Fibroblast of lung (primary cell): ENCODE measurements at regions not wholly inside any gene's neighbourhood (a gene's known extent, or its start where the extent isn't known, plus 50 kb on each side); places are given as distances from the start of the nearest gene placed in this dataset.

ENCODE experiments used
- DNase-seq, 2 donors: peaks; one replicate each; pipeline versions ENCODE4 v3.0.0 to v3.0.0-alpha.2; 2010; ENCODE audit warnings: low read depth in 2 of 2
- H2AFZ ChIP-seq: 2 replicates; pipeline ENCODE4 v1.5.1; 2012; ENCODE audit warnings: low read length, control low read depth, inconsistent platforms
- H3K27ac ChIP-seq: 2 replicates; pipeline ENCODE4 v1.5.1; 2011; ENCODE audit warnings: low read length, control low read depth; ENCODE audit not compliant: insufficient read depth
- H3K27me3 ChIP-seq: 2 replicates; pipeline ENCODE4 v1.5.1; 2011; ENCODE audit warnings: mild to moderate bottlenecking, low read length; ENCODE audit not compliant: control insufficient read depth, insufficient read depth
- H3K36me3 ChIP-seq: 2 replicates; pipeline ENCODE4 v1.5.1; 2011; ENCODE audit warnings: low read length; ENCODE audit not compliant: control insufficient read depth, insufficient read depth
- H3K4me1 ChIP-seq: 2 replicates; pipeline ENCODE4 v1.5.1; 2011; ENCODE audit warnings: low read length; ENCODE audit not compliant: control insufficient read depth, insufficient read depth; ENCODE audit errors: extremely low read depth
- H3K4me2 ChIP-seq: 2 replicates; pipeline ENCODE4 v1.5.1; 2011; ENCODE audit warnings: low read length, control low read depth; ENCODE audit not compliant: insufficient read depth; ENCODE audit errors: extremely low read depth
- H3K4me3 ChIP-seq, 4 experiments: fragments of 200-600 bp in 1 of 4; sonication (generic) in 1 of 4; replicated peaks in 1 of 4; 2 replicates each; pipeline ENCODE4 v1.5.1; 2011 to 2016; ENCODE audit warnings: low read length in 4 of 4, low read depth in 3 of 4, mild to moderate bottlenecking in 3 of 4, control low read depth in 2 of 4, inconsistent platforms in 1 of 4, mixed read lengths in 1 of 4; ENCODE audit not compliant: insufficient read depth in 1 of 4; ENCODE audit errors: control extremely low read depth in 1 of 4
- H3K79me2 ChIP-seq: 2 replicates; pipeline ENCODE4 v1.5.1; 2012; ENCODE audit warnings: mild to moderate bottlenecking, low read length, inconsistent platforms; ENCODE audit not compliant: control insufficient read depth, insufficient read depth
- H3K9ac ChIP-seq: 2 replicates; pipeline ENCODE4 v1.5.1; 2011; ENCODE audit warnings: mild to moderate bottlenecking, low read length, control low read depth; ENCODE audit not compliant: insufficient read depth
- H3K9me3 ChIP-seq: 2 replicates; pipeline ENCODE4 v1.5.1; 2012; ENCODE audit warnings: low read depth, low read length; ENCODE audit not compliant: control insufficient read depth, insufficient read depth
- H4K20me1 ChIP-seq: 2 replicates; pipeline ENCODE4 v1.5.1; 2011; ENCODE audit warnings: low read length; ENCODE audit not compliant: control insufficient read depth, insufficient read depth; ENCODE audit errors: extremely low read depth
- EZH2 ChIP-seq: IDR thresholded peaks from 2 replicates; pipeline ENCODE4 v1.5.1; 2012; ENCODE audit warnings: low read length, control low read depth, mild to moderate bottlenecking; ENCODE audit errors: missing control alignments
- TF ChIP-seq, protein P1 (sequence below), 2 donors: IDR thresholded peaks in 1 of 2; conservative IDR thresholded peaks in 1 of 2; 1 replicate in 1 of 2; 2 replicates in 1 of 2; pipeline ENCODE4 v1.5.1; 2011 to 2012; ENCODE audit warnings: low read length in 2 of 2, control low read depth in 1 of 2, inconsistent platforms in 1 of 2, low read depth in 1 of 2, mild to moderate bottlenecking in 1 of 2

DNA sequence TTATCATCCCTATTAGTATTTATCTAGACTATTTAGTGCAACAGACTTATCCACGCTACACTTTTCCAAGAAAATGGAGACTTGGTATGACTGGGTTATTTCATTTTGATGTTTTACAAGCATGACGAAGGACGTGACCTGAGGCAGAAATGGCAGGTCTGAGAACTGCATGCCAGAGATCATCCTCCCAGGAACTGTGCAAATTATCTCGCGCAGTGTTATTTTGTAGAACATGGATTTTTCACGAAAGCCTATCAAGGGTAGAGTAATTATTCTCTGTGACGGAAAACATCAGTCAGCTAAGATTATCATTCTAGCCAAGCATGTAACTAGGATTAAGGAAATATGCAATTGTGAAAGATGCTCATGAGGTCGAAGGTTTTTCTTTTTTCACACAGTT, 361.5 kb upstream of the AJAP1 start:
- H3K27ac ChIP-seq, result no peak overlapping the region
- no peaks in the 10 kb centered on the region for H4K20me1 ChIP-seq
- no peak overlapping the region for H3K4me3 ChIP-seq
- DNase-seq, result no peak
- TF ChIP-seq EZH2, result no peak
- no peak overlapping the region for H3K9ac ChIP-seq
- H3K9me3 ChIP-seq, result no peaks in the 10 kb centered on the region
- H3K79me2 ChIP-seq, result no peaks in the 10 kb centered on the region
- no peaks in the 10 kb centered on the region for H3K27me3 ChIP-seq
- no peaks in the 10 kb centered on the region for H3K36me3 ChIP-seq
- H2AFZ ChIP-seq, result no peak overlapping the region
- no peaks in the 10 kb centered on the region for H3K4me1 ChIP-seq
- H3K4me2 ChIP-seq, result no peak overlapping the region

DNA sequence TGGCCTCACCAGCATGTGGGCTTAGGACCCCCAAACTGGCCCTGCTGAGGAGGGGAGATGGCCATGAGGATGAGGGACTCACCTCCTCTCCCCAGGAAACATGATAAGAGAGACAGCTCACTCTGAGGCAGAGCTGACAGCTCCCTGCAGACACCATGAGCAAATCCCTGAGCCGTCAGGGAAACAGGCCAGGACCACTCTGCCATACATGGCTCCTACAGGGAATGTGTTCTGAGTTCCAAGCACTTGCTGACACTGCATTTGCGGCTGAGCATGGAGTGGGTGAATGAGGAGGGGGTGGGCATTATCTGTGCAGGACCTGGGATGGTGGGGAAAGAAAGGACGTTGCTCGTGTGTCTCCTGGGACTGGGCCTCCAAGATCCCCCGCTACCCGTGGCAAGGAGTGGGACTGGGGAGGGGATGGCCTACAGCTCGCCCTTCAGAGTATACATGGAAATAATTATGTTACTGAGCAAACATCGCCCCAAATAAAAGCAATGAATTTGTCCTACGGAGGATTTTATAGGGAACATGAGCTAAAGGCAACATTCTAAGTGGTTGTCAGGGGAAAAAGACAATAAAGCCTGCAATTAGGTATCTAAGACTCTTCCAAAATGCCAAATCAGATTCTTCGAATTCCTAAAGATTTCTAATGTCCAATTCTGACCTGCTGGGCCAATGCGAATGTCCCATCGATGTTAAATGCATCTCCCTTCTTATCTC, 355.9 kb upstream of the AJAP1 start:
- Histone ChIP-seq H3K36me3 (no peaks in the 10 kb centered on the region), H3K9me3 (no peaks in the 10 kb centered on the region), H3K4me1 (no peaks in the 10 kb centered on the region), H3K27me3 (no peaks in the 10 kb centered on the region), H3K4me3 (no peak overlapping the region), H2AFZ (no peak overlapping the region), H3K79me2 (no peaks in the 10 kb centered on the region), H4K20me1 (no peaks in the 10 kb centered on the region), H3K9ac (no peak overlapping the region), H3K4me2 (no peak overlapping the region), H3K27ac (no peak overlapping the region)
- TF ChIP-seq EZH2, result no peak
- TF ChIP-seq, protein P1, sequence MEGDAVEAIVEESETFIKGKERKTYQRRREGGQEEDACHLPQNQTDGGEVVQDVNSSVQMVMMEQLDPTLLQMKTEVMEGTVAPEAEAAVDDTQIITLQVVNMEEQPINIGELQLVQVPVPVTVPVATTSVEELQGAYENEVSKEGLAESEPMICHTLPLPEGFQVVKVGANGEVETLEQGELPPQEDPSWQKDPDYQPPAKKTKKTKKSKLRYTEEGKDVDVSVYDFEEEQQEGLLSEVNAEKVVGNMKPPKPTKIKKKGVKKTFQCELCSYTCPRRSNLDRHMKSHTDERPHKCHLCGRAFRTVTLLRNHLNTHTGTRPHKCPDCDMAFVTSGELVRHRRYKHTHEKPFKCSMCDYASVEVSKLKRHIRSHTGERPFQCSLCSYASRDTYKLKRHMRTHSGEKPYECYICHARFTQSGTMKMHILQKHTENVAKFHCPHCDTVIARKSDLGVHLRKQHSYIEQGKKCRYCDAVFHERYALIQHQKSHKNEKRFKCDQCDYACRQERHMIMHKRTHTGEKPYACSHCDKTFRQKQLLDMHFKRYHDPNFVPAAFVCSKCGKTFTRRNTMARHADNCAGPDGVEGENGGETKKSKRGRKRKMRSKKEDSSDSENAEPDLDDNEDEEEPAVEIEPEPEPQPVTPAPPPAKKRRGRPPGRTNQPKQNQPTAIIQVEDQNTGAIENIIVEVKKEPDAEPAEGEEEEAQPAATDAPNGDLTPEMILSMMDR (conservative IDR thresholded peaks at IDR 0.05 in 1 of 2, IDR thresholded peaks at IDR 0.05 in 1 of 2; ENCODE audit: low read depth in 1 of 2, low read length in 2 of 2), result no peak
- DNase-seq, result no peak

DNA sequence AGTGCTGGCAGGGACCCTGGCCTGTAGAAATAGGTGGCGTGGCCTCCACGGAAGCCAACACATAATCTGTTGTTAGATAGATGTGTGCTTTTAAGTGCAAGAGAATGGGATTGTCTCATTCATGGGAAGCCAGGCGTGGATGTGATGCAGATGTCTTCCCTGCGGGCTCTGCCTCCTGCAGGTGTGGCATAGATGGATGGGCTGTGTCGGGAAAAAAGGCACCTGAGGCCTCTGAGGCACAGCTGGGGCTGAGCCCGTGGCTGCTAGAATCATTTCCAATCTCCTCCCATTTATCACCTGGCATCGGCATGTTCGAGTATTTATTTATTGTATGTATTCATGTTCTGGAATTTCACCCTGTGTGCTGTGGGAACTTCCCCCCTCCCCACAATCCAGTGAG, 353.4 kb upstream of the AJAP1 start:
- no peak overlapping the region for H3K4me3 ChIP-seq
- H3K9ac ChIP-seq, result no peak overlapping the region
- H3K36me3 ChIP-seq, result no peaks in the 10 kb centered on the region
- no peaks in the 10 kb centered on the region for H3K79me2 ChIP-seq
- H4K20me1 ChIP-seq, result no peaks in the 10 kb centered on the region
- no peaks in the 10 kb centered on the region for H3K4me1 ChIP-seq
- no peak overlapping the region for H2AFZ ChIP-seq
- H3K27me3 ChIP-seq, result no peaks in the 10 kb centered on the region
- no peak overlapping the region for H3K27ac ChIP-seq
- no peak overlapping the region for H3K4me2 ChIP-seq
- TF ChIP-seq, protein P1 (conservative IDR thresholded peaks at IDR 0.05 in 1 of 2, IDR thresholded peaks at IDR 0.05 in 1 of 2; ENCODE audit: low read depth in 1 of 2, low read length in 2 of 2), result no peak
- no peak for TF ChIP-seq EZH2
- no peaks in the 10 kb centered on the region for H3K9me3 ChIP-seq
- DNase-seq, result no peak
